ENCODE measurements at regions not wholly inside any gene's neighbourhood (a gene's known extent, or its start where the extent isn't known, plus 50 kb on each side); places are given as distances from the start of the nearest gene placed in this dataset.

GRCh38 chr16:85187886-85188285, 75.6 kb upstream of the CIBAR2 start:
- no peak for DNase-seq (ENCODE audit: low spot score)

GRCh38 chr16:85188822-85189672, 76.8 kb upstream of the CIBAR2 start:
- no peak for DNase-seq (ENCODE audit: low spot score)

GRCh38 chr16:85190572-85190971, 78.3 kb upstream of the CIBAR2 start:
- no peak for DNase-seq (ENCODE audit: low spot score)

GRCh38 chr16:85191341-85191965, 79.2 kb upstream of the CIBAR2 start:
- DNase-seq (ENCODE audit: low spot score), result no peak

GRCh38 chr16:85192238-85193114, 80.2 kb upstream of the CIBAR2 start:
- no peak for DNase-seq (ENCODE audit: low spot score)

GRCh38 chr16:85193115-85193493, 80.8 kb upstream of the CIBAR2 start:
- no peak for DNase-seq (ENCODE audit: low spot score)

- no peak for DNase-seq (ENCODE audit: low spot score)
These were observed 81.6 kb upstream of the CIBAR2 start for GRCh38 chr16:85193876-85194275.

- no peak for DNase-seq (ENCODE audit: low spot score)
These were observed 82.3 kb upstream of the CIBAR2 start for GRCh38 chr16:85194307-85195270.

GRCh38 chr16:85195271-85195647, 83.0 kb upstream of the CIBAR2 start:
- DNase-seq (ENCODE audit: low spot score), result no peak

GRCh38 chr16:85195900-85196772, 83.9 kb upstream of the CIBAR2 start:
- no peak for DNase-seq (ENCODE audit: low spot score)

GRCh38 chr16:85196976-85197375, 84.7 kb upstream of the CIBAR2 start:
- DNase-seq (ENCODE audit: low spot score), result no peak

- DNase-seq (ENCODE audit: low spot score), result no peak
These were observed 85.6 kb upstream of the CIBAR2 start for GRCh38 chr16:85197611-85198566.

GRCh38 chr16:85199069-85199725, 86.9 kb upstream of the CIBAR2 start:
- DNase-seq (ENCODE audit: low spot score), result no peak

- DNase-seq (ENCODE audit: low spot score), result no peak
These were observed 87.6 kb upstream of the CIBAR2 start for GRCh38 chr16:85199880-85200279.

- no peak for DNase-seq (ENCODE audit: low spot score)
These were observed 88.4 kb upstream of the CIBAR2 start for GRCh38 chr16:85200471-85201278.

- DNase-seq (ENCODE audit: low spot score), result no peak
These were observed 89.3 kb upstream of the CIBAR2 start for GRCh38 chr16:85201574-85201973.

GRCh38 chr16:85202051-85202601, 89.9 kb upstream of the CIBAR2 start:
- DNase-seq (ENCODE audit: low spot score), result no peak
